Astrocyte of the cerebellum (primary cell): ENCODE measurements at regions not wholly inside any gene's neighbourhood (a gene's known extent, or its start where the extent isn't known, plus 50 kb on each side); places are given as distances from the start of the nearest gene placed in this dataset.

Experiments
- DNase-seq: peaks from one replicate; pipeline ENCODE4 v3.0.0-alpha.2; 2011; ENCODE audit warnings: low read depth
- H3K4me3 ChIP-seq: 2 replicates; pipeline ENCODE4 v1.5.1; 2011; ENCODE audit warnings: mild to moderate bottlenecking, low read depth, low read length, moderate library complexity
- CTCF ChIP-seq: IDR thresholded peaks from 2 replicates; pipeline ENCODE4 v1.5.1; 2012; ENCODE audit warnings: low read length, low read depth, moderate library complexity, mild to moderate bottlenecking; ENCODE audit errors: missing control alignments
- in situ Hi-C: cut with HindIII; loops from 2 replicates; pipeline ENCODE4 v1.10.0; 2017; ENCODE audit warnings: low sequenced_read_pairs

GRCh38 chr4:125725957-125726525 is 411.3 kb downstream of the FAT4 start:
- no peak for TF ChIP-seq CTCF
- in situ Hi-C loops, result no loop called here
- DNase-seq, result no peak
- no peak overlapping the region for H3K4me3 ChIP-seq

- no peak overlapping the region for H3K4me3 ChIP-seq
- in situ Hi-C loops, result no loop called here
- DNase-seq, result no peak
- TF ChIP-seq CTCF, result no peak
Measured at GRCh38 chr4:125727931-125728330, 413.2 kb downstream of the FAT4 start.

GRCh38 chr4:125728568-125728967 is 413.8 kb downstream of the FAT4 start:
- in situ Hi-C loops, result no loop called here
- no peak for TF ChIP-seq CTCF
- DNase-seq, result peak; percentile 72
- H3K4me3 ChIP-seq, result no peak overlapping the region

GRCh38 chr4:125729171-125729570 is 414.4 kb downstream of the FAT4 start:
- TF ChIP-seq CTCF, result no peak
- no peak for DNase-seq
- no peak overlapping the region for H3K4me3 ChIP-seq
- in situ Hi-C loops, result no loop called here

GRCh38 chr4:125732632-125733031 is 417.9 kb downstream of the FAT4 start:
- in situ Hi-C loops, result no loop called here
- no peak overlapping the region for H3K4me3 ChIP-seq
- no peak for DNase-seq
- no peak for TF ChIP-seq CTCF

- H3K4me3 ChIP-seq, result no peak overlapping the region
- no peak for TF ChIP-seq CTCF
- no peak for DNase-seq
- in situ Hi-C loops, result no loop called here
Measured at GRCh38 chr4:125734504-125734903, 419.7 kb downstream of the FAT4 start.

GRCh38 chr4:125735102-125735501 is 420.3 kb downstream of the FAT4 start:
- no peak for TF ChIP-seq CTCF
- in situ Hi-C loops, result no loop called here
- DNase-seq, result peak; percentile 83
- H3K4me3 ChIP-seq, result no peak overlapping the region
